ENCODE measurements at regions not wholly inside any gene's neighbourhood (a gene's known extent, or its start where the extent isn't known, plus 50 kb on each side); places are given as distances from the start of the nearest gene placed in this dataset.
"Not testable (repeated sequence)": the region's sequence is repeated elsewhere in the genome, so short reads cannot be mapped to it uniquely, and the experiment has no call there.

DNA sequence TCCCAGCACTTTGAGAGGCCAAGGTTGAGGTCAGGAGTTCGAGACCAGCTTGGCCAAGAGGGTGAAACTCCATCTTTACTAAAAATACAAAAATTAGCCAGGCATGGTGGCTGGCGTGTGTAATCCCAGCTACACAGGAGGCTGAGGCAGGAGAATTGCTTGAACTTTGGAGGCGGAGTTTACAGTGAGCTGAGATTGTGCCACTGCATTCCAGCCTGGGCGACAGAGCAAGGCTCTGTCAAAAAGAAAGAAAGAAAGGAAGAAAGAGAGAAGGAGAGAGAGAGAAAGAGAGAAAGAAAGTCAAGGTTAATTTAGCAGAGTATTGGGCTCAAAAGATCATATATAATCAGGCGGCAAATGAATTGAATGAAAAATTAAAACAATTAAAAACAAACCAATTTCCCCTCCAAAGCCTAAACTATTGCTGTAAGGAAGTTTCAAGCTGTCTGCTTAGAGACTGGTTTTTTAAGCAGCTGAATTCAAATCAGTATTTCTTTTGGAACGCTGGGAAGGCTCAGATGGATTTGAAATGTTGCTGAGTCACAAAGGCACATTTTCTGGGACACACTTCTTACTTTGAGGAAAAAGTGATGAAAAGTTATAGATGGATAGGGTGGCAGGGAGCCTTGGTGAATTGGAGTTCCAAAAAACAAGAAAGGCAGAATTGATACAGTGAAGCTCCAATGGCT, 81.3 kb upstream of the BHLHE40 start:
- no peak for DNase-seq

DNA sequence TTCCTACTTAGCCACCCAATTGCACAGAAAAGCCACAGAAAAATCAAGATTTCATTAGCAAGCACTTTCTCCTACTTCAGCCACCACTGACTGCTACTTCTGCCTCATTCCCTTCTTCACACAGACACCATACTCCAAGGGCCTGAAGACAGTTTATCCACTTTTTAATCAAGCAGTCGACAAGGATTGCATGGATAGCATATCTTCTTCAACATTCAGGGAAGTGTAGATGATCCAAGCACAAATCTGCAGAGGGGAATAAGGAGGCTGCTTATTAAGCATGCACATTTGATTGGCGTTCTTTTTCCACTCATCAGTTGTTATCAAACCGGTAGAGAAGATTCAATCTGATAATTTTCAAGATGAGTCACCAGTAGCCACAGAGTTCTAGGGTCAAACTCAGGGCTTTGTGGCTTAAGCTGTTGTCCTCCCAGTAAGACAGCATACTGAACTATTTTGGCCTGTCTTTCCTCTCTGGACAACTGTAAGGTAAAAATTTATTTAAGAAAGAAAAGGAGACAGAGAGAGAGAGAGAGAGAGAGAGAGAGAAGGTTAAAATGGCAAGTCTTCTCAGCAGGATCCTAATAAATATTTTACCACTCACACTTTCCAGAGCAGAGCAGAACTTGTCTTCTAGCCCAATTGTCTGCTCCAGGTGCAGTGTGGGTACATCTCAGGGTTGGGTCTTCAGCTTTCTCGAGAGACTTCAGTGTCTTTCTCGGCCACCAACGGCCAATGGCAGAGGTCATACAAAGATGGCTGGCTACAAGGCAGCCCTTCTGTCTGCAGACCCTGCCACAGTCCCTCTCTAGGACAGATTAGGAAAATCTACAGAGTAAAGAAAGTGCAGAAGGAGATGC, 80.6 kb upstream of the BHLHE40 start:
- DNase-seq: no peak

GRCh38 chr3:4899710-4900109, 79.5 kb upstream of the BHLHE40 start:
- DNase-seq: no peak

DNA sequence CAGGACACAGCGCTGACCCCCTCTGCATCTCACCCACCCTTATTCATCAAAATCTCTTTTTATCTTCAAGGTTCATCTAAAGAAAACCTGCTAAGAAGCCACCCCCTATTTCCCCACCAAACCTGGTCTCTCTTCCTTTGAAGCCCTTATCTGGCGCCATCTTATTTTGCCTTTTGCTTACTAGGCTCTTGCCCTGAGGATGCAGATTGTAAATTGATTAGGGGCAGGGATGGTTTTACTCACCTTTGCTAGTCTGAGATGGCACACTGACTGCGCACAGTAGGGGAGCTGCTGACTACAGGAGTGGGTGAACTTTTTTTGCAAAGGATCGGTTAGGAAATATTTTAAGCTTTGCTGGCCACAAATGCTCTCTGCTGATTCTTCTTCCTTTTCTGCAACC, 78.9 kb upstream of the BHLHE40 start:
- DNase-seq: no peak

- no peak for DNase-seq
Observed at GRCh38 chr3:4904811-4905695, 74.2 kb upstream of the BHLHE40 start.

- no peak for DNase-seq
Observed at GRCh38 chr3:4906107-4906621, 73.1 kb upstream of the BHLHE40 start.

DNA sequence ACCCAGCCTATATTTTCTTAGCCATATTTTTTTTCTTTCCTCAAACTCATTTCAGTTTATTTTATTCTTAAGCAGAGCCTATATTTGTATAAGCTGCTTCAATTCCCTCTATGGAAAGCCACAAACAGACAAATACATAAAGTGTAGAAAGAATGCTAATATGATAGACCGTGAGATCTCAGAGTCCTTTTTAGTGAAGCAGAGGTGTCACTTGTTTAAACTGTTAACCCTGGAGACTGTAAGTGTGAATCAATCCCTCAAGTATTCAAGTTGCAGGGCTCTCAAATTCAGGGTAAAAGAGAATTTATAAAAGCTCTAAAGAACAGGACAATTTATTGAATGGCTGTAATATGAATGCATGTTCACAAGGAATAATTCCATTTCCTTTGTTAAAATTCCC, 72.2 kb upstream of the BHLHE40 start:
- DNase-seq: no peak

DNA sequence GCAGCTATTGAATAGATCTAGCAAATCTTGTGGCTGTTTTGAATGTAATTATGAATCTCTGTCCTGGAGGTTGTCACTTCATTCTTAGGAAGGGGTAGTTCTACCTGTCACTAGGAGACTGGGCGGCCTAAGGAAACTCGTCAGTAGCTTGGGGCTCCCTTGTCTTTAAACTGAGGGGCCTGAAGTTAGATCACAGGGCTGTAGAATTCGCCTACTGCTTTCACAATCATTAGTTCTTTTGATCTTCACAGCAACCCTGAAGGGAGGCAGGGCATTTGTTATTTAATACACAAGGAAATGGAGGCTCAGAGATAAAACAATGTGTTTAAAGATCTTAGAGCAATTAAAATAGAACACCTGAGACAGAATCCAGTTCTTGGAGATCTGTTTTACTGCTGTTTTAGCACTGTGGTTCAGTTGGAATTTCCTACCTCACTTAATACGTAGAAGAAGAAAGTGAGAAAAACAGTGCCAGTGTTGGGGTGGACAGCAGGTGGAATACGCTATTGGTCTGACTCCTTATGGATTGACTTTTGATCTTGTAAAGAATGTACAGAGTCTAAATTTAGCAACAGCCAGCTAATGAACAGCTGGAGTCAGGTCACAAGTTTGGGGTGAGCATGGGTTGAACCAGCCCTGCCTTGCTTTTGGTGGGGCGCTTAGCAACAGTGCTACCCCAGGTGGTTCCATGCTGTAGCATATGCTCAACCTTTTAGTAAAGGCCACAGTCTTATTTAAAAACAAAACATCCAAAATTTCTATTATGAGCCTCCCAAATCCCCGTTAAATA, 71.4 kb upstream of the BHLHE40 start:
- DNase-seq: peak in 1 of 2 donors; percentile 11

- DNase-seq: no peak
Observed at GRCh38 chr3:4908433-4909156, 70.6 kb upstream of the BHLHE40 start.

GRCh38 chr3:4914464-4914863, 64.8 kb upstream of the BHLHE40 start:
- DNase-seq: no peak

- not testable (repeated sequence) for DNase-seq
Observed at GRCh38 chr3:4921589-4921988, 57.6 kb upstream of the BHLHE40 start.

GRCh38 chr3:4926892-4927291, 52.3 kb upstream of the BHLHE40 start:
- DNase-seq: no peak

DNA sequence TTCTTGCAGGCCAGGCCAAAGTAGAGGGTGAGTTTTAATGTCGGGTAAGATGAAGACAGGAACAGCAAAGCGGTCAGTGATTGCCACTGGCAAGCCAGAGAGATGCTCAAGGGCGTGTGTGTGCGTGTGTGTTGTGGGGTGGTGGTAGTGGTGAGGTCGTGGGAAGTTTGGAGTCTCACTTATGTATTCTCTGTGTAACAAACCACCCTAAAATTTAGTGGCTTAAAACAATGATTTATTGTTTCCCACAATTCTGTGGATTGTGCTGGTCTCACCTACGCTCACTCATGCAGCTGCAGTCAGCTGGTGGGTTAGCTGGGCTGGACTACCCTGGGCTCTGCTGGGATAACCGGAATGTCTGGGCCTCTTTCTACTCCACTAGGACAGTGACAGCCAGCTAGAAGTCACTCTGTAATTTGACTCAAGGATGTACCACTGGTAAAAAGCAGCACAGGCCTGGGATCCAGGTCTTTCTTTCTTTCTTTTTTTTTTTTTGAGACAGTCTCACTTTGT, 50.9 kb upstream of the BHLHE40 start:
- no peak for DNase-seq
